Fibroblast of villous mesenchyme (primary cell): ENCODE measurements at regions not wholly inside any gene's neighbourhood (a gene's known extent, or its start where the extent isn't known, plus 50 kb on each side); places are given as distances from the start of the nearest gene placed in this dataset.

Source experiments
- DNase-seq: peaks from one replicate; pipeline ENCODE4 v3.0.0-alpha.2; 2010; ENCODE audit warnings: low read depth
- H3K4me3 ChIP-seq: 2 replicates; pipeline ENCODE4 v1.5.1; 2011; ENCODE audit warnings: low read depth, mild to moderate bottlenecking, low read length
- CTCF ChIP-seq: IDR thresholded peaks from 2 replicates; pipeline ENCODE4 v1.5.1; 2012; ENCODE audit warnings: low read depth, mild to moderate bottlenecking, low read length; ENCODE audit not compliant: insufficient read depth

- H3K4me3 ChIP-seq, result no peak overlapping the region
- TF ChIP-seq CTCF, result no peak
- no peak for DNase-seq
Observed at GRCh38 chr17:55898195-55898594, 147.3 kb downstream of the PCTP start.

- TF ChIP-seq CTCF, result no peak
- H3K4me3 ChIP-seq, result no peak overlapping the region
- no peak for DNase-seq
Observed at GRCh38 chr17:55900188-55900587, 149.3 kb downstream of the PCTP start.

- TF ChIP-seq CTCF, result no peak
- no peak overlapping the region for H3K4me3 ChIP-seq
- DNase-seq, result no peak
Observed at GRCh38 chr17:55903028-55903690, 152.3 kb downstream of the PCTP start.

GRCh38 chr17:55909776-55910175, 158.9 kb downstream of the PCTP start:
- no peak for DNase-seq
- TF ChIP-seq CTCF, result no peak
- no peak overlapping the region for H3K4me3 ChIP-seq

- H3K4me3 ChIP-seq, result no peak overlapping the region
- TF ChIP-seq CTCF, result no peak
- DNase-seq, result no peak
Observed at GRCh38 chr17:55911186-55911585, 160.3 kb downstream of the PCTP start.

GRCh38 chr17:55925440-55925839, 174.6 kb downstream of the PCTP start:
- H3K4me3 ChIP-seq, result no peak overlapping the region
- TF ChIP-seq CTCF, result no peak
- no peak for DNase-seq

- no peak for DNase-seq
Observed at GRCh38 chr17:55926276-55926990, 175.6 kb downstream of the PCTP start.

More at GRCh38 chr17:55926276-55926990, 175.6 kb downstream of the PCTP start:
- H3K4me3 ChIP-seq, result no peak overlapping the region
- no peak for TF ChIP-seq CTCF
